ENCODE measurements at regions not wholly inside any gene's neighbourhood (a gene's known extent, or its start where the extent isn't known, plus 50 kb on each side); places are given as distances from the start of the nearest gene placed in this dataset.
"Not testable (repeated sequence)": the region's sequence is repeated elsewhere in the genome, so short reads cannot be mapped to it uniquely, and the experiment has no call there.

DNA sequence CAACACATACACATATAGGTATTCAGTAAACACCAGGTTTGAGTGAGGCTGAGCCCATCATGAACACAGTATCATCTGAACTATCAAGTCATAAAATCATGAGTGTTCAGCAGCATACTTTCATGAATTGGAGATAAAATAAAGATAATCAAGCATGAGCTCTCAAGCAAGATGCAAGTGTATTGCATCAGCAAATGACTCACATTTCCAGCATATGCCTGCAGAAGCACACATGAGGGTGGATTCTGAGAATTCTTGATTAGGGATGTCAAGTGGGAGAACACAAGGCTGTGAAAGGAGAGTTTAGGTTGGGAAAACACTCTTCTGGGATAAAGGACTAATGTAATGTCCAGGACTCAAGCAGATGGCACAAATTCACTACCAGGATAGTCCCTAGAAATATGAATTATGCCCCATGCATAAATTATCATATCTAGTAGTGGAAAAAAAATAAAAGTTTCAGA, 299.2 kb downstream of the SRGAP2C start:
- Histone ChIP-seq H3K36me3 (no peaks in the 10 kb centered on the region), H3K27me3 (replicated peaks) (no peaks in the 10 kb centered on the region), H3K4me3 (no peak overlapping the region), H3K9me3 (replicated peaks) (no peaks in the 10 kb centered on the region), H3K4me1 (replicated peaks) (no peaks in the 10 kb centered on the region), H3K27ac (no peak overlapping the region)
- no peak for DNase-seq (ENCODE audit: low read depth in 1 of 2, low spot score in 2 of 2)

DNA sequence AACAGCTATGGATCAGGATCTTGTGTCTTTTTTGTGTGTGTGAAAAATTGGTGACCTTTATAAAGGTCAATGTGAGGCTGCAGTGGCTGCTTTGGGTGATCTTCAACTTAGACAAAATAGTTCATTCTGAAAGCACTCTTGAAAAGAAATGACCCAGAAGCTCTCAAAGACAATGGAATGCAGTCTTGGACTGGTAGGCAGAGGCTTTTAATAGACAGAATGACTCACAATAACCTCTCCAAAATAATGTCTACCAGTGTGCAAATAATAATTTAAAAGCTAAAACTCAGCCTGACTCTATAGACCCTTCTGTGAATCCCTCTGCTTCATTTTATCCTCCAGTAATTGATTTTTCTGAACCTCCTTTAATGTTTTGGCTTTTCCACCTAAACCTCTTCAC, 310.0 kb downstream of the SRGAP2C start:
- not testable (repeated sequence) for H3K4me3 ChIP-seq; DNase-seq (ENCODE audit: low read depth in 1 of 2, low spot score in 2 of 2); H3K27me3 ChIP-seq (replicated peaks)

DNA sequence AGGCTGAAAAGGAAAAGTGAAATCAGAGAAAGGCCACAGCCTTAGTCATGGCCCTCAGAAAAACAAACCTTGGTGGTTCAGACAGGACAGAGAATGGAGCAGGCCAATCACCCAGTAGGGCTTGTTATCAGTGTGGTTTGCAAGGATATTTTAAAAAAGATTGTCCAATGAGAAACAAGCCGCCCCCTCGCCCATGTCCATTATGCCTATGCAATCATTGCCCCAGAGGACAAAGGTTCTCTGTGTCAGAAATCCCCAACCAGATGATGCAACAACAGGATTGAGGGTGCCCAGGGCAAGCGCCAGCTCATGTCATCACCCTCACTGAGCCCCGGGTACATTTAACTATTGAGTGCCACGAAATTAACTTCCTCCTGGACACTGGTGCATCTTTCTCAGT, 326.7 kb downstream of the SRGAP2C start:
- H3K4me1 ChIP-seq (replicated peaks); H3K27ac ChIP-seq; H3K4me3 ChIP-seq; H3K9me3 ChIP-seq (replicated peaks); DNase-seq (ENCODE audit: low read depth in 1 of 2, low spot score in 2 of 2); H3K36me3 ChIP-seq; H3K27me3 ChIP-seq (replicated peaks): not testable (repeated sequence)

More for the DNA sequence above, 310.0 kb downstream of the SRGAP2C start:
- H3K36me3 ChIP-seq; H3K4me1 ChIP-seq (replicated peaks); H3K27ac ChIP-seq; H3K9me3 ChIP-seq (replicated peaks): not testable (repeated sequence)

DNA sequence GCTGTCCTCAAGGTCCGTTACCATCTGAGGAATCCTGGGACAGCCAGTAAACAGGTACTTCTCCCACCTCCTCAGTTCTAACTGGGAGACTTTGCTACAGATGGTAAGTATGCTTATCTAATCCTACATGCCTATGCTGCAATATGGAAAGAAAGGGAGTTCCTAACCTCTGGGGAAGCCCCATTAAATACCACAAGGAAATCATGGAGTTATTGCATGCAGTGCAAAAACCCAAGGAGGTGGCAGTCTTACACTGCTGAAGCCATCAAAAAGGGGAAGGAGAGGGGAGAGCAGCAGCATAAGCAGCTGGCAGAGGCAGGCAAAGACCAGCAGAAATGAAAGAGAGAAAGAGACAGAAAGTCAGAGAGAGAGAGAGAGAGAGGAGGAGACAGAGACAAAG, 327.1 kb downstream of the SRGAP2C start:
- not testable (repeated sequence) for H3K9me3 ChIP-seq (replicated peaks); H3K27me3 ChIP-seq (replicated peaks); H3K4me3 ChIP-seq; H3K36me3 ChIP-seq; H3K4me1 ChIP-seq (replicated peaks); DNase-seq (ENCODE audit: low read depth in 1 of 2, low spot score in 2 of 2); H3K27ac ChIP-seq

DNA sequence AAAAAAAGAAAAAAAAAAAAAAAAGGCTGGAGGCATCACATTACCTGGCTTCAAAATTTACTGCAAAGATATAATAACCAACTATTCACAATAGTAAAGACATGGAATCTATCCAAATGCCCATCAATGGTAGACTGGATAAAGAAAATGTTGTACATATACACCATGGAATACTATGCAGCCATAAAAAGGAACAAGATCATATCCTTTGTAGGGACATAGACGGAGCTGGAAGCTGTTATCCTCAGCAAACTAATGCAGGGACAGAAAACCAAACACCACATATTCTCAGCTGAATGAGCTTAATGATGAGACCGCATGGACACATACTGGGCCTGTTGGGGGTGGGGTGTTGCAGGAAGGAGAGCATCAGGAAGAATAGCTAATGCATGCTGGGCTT, 330.5 kb downstream of the SRGAP2C start:
- Histone ChIP-seq H3K4me3 (no peak overlapping the region), H3K9me3 (replicated peaks) (no peaks in the 10 kb centered on the region), H3K27ac (no peak overlapping the region), H3K36me3 (no peaks in the 10 kb centered on the region), H3K27me3 (replicated peaks) (peaks cover 16% of the 10 kb centered on the region), H3K4me1 (replicated peaks) (no peaks in the 10 kb centered on the region)
- no peak for DNase-seq (ENCODE audit: low read depth in 1 of 2, low spot score in 2 of 2)

DNA sequence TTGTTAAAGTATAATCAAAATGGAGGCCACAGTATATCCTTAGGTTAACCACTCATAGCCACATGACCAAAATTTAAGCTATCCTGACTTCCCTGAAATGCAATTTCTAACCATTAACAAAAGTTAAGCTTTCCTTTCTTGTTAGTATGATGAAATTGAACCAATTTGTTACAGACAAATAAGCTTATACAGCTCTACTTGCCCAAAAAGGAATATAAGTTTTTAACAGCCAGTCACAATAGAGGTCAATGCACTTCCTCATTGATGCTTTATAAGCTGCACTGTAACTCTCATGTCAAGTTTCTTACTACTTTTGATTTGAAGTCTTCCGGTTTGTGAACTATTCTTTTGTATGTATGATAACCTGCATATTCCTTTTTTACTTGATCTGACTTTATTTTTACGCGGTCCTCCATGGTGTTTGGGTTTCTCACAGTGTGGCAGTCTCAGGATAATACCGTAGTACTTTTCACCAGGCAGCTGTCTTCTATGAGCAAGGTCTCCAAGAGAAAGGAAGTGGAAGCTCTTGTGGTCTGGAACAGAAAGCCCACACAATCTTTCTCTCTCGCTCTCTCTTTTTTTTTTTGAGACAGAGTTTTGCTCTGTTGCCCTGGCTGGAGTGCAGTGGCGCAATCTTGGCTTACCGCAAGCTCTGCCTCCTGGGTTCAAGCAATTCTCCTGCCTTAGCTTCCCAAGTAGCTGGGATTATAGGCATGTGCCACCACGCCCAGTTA, 331.6 kb downstream of the SRGAP2C start:
- no peak for DNase-seq (ENCODE audit: low read depth in 1 of 2, low spot score in 2 of 2)
- Histone ChIP-seq H3K36me3 (no peaks in the 10 kb centered on the region), H3K4me3 (no peak overlapping the region), H3K27me3 (replicated peaks) (peaks cover 16% of the 10 kb centered on the region), H3K27ac (no peak overlapping the region), H3K9me3 (replicated peaks) (no peaks in the 10 kb centered on the region), H3K4me1 (replicated peaks) (no peaks in the 10 kb centered on the region)

DNA sequence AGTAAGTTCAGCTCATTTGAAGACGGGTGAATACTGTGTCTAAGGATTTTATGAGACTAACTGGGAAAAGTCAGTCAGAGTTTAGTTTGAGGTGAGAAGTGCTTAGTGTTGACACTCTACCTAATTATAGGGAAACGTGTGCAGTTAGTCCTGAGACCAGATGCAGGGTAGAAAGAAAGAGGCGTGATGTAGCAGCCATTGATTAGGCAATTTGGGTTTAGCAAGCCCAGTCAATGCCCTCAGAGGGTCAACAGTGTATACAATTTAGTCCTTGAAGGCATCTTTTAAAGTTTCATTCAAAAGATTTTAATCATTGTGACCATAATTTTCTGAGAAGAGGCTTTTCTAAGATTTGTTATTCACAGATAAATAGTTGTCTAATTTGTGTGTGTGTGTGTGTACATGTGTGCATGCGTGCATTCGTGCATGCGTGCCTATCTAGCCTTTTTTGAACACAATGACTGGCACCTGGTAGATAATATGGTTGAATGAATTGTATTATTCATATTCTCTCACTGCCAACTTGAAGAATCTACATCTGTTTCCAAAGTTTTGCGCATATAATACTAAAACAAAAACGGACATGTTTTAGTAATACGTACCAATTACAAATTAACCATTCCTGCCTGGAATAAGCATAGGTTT, 332.9 kb downstream of the SRGAP2C start:
- no peak for DNase-seq (ENCODE audit: low read depth in 1 of 2, low spot score in 2 of 2)
- no peak overlapping the region for H3K4me3 ChIP-seq
- H3K27me3 ChIP-seq (replicated peaks): peaks cover 16% of the 10 kb centered on the region
- no peaks in the 10 kb centered on the region for H3K4me1 ChIP-seq (replicated peaks)
- H3K36me3 ChIP-seq: no peaks in the 10 kb centered on the region
- H3K9me3 ChIP-seq (replicated peaks): no peaks in the 10 kb centered on the region
- no peak overlapping the region for H3K27ac ChIP-seq

DNA sequence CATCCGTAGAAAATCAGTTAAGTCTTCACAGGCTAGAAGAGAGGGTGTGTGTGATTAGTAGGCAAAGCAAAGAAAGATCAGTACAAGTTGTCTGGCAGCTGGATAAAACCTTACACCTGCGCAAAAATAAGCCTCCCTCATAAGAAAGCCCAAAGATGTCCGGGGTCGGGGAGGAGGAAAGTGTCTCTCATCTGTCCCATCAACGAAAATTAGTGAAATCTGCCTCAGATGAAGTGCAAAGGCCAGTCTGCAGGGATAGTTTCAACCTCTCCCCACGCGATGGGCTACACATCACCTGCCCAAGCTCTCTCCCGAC, 333.9 kb downstream of the SRGAP2C start:
- H3K4me3 ChIP-seq: no peak overlapping the region

DNA sequence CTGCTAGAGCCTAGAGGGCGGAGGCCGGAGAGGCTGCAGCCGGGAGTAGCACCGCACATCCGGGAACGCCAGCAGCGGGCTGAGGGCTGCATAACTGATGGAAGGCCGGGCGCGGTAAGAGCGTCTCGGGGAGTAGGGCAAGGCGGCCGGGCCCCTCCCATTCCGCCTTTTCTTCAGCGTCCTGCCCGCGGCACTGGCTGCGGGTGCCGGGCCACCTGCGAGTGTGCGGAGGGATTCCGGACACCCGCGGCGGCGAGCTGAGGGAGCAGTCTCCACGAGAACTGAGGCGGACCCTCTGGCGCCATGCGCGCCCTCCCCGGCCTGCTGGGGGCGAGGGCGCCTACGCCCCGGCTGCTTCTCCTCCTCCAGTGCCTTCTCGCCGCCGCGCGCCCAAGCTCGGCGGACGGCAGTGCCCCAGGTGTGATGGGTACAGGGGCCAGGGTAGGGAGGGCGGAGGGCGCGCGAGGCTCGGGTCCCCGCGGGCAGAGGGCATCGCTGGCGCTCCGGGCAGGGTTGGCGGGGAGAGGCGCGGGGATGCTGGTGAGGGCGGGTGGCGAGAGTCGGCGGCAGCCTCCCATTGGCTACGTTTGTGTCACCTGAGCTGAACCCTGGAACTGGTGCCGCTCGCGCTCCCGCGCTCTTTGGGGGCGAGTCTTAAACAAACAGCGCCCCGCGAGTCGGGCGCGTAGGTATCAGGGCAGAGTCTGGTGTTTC, 334.4 kb downstream of the SRGAP2C start:
- H3K9me3 ChIP-seq (replicated peaks): no peaks in the 10 kb centered on the region
- no peak for DNase-seq (ENCODE audit: low read depth in 1 of 2, low spot score in 2 of 2)
- H3K27me3 ChIP-seq (replicated peaks): peaks cover 16% of the 10 kb centered on the region
- H3K27ac ChIP-seq: no peak overlapping the region
- H3K4me3 ChIP-seq: no peak overlapping the region
- no peaks in the 10 kb centered on the region for H3K4me1 ChIP-seq (replicated peaks)
- H3K36me3 ChIP-seq: no peaks in the 10 kb centered on the region

More for the DNA sequence above, 333.9 kb downstream of the SRGAP2C start:
- DNase-seq (ENCODE audit: low read depth in 1 of 2, low spot score in 2 of 2): no peak
- no peak overlapping the region for H3K27ac ChIP-seq
- peaks cover 16% of the 10 kb centered on the region for H3K27me3 ChIP-seq (replicated peaks)
- H3K9me3 ChIP-seq (replicated peaks): no peaks in the 10 kb centered on the region
- H3K36me3 ChIP-seq: no peaks in the 10 kb centered on the region
- H3K4me1 ChIP-seq (replicated peaks): no peaks in the 10 kb centered on the region

DNA sequence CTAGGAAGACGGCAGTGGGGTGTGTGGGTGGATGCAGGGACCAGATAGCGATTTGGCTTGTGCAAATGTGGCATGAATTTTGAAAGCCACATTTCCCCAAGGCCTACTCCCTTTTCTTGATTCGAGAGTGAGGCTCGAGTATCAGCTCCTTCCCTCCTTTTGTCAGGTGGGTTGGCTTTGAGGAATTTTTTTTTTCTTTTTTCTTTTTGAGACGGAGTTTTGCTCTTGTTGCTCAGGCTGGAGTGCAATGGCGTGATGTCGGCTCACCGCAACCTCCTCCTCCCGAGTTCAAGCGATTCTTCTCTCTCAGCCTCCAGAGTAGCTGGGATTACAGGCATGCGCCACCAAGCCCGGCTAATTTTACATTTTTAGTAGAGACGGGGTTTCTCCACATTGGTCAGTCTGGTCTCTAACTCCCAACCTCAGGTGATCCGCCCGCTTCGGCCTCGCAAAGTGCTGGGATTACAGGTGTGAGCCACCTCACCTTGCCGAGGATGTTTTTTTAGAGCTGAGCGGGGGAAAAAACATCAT, 335.0 kb downstream of the SRGAP2C start:
- H3K36me3 ChIP-seq; H3K27ac ChIP-seq; DNase-seq (ENCODE audit: low read depth in 1 of 2, low spot score in 2 of 2); H3K4me1 ChIP-seq (replicated peaks); H3K4me3 ChIP-seq; H3K9me3 ChIP-seq (replicated peaks): not testable (repeated sequence)
- H3K27me3 ChIP-seq (replicated peaks): peaks cover 16% of the 10 kb centered on the region

DNA sequence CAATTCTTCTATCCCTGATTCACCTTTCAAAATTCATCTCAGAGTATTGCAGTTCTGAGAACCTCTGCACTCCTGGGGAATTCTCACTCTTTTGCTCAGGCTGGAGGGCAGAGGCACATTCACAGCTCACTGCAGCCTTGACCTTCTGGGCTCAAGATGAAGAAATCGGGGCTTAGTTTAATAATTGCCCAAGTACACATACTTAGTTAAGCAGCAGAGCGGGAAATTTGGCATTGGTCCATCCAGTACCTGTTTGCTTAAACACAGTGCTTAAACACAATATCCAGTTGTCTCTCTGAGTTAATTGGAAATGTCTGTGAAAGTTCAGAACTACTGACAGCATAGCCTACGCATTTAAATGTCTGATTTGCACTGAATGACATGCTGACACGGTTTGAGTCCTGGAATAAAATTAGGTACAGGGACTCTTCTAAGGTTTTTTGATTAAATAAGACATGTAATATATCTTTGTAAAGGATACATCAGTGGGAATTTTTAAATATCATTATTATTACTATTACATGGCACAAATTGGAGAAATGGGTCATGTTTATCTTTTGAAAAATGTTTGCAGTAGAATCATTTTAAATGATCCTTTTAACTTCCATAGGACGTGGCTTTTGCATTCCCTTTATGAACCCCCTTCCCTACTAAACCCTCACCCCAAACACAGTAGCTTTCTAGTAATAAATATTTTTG, 337.4 kb downstream of the SRGAP2C start:
- no peaks in the 10 kb centered on the region for H3K4me1 ChIP-seq (replicated peaks)
- H3K4me3 ChIP-seq: no peak overlapping the region
- no peak overlapping the region for H3K27ac ChIP-seq
- no peak for DNase-seq (ENCODE audit: low read depth in 1 of 2, low spot score in 2 of 2)
- peaks cover 16% of the 10 kb centered on the region for H3K27me3 ChIP-seq (replicated peaks)
- H3K36me3 ChIP-seq: no peaks in the 10 kb centered on the region
- no peaks in the 10 kb centered on the region for H3K9me3 ChIP-seq (replicated peaks)

DNA sequence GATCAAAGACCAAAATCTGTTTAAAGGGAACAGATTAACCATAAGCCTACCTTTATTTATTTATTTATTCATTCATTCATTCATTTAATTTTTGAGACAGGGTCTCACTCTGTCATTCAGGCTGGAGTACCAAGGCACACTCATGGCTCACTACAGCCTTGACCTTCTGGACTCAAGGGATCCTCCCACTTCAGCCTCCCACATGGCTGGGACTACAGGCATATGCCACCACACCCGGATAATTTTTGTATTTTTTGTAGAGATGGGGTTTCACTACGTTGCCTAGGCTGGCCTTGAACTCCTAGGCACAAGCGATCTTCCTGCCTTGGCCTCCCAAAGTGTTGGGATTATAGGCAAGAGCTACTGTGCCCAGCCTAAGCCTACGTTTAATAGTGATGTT, 338.3 kb downstream of the SRGAP2C start:
- not testable (repeated sequence) for DNase-seq (ENCODE audit: low read depth in 1 of 2, low spot score in 2 of 2); H3K4me1 ChIP-seq (replicated peaks); H3K4me3 ChIP-seq; H3K9me3 ChIP-seq (replicated peaks); H3K27ac ChIP-seq; H3K36me3 ChIP-seq
- H3K27me3 ChIP-seq (replicated peaks): peaks cover 10% of the 10 kb centered on the region

DNA sequence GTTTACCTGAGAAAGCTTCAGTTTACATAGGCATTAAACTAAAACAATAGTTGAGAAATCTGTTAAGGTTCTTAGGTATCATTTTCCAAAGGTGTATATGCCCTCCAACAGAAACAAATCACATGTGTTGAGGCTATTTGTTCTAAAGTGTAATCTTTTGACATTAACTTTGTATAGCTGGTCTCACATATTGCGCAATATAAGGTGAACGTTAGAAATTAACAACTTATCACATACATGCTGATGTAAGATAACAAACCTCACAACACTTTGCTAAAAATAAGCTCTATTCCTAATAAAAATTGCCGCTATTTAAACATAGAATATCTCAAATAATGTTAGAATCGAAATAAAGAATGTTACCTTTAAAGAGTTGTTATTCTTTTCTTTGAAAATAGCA, 340.6 kb downstream of the SRGAP2C start:
- no peaks in the 10 kb centered on the region for H3K36me3 ChIP-seq
- H3K27ac ChIP-seq: no peak overlapping the region
- no peaks in the 10 kb centered on the region for H3K9me3 ChIP-seq (replicated peaks)
- DNase-seq (ENCODE audit: low read depth in 1 of 2, low spot score in 2 of 2): no peak
- no peaks in the 10 kb centered on the region for H3K4me1 ChIP-seq (replicated peaks)
- no peak overlapping the region for H3K4me3 ChIP-seq
- no peaks in the 10 kb centered on the region for H3K27me3 ChIP-seq (replicated peaks)

DNA sequence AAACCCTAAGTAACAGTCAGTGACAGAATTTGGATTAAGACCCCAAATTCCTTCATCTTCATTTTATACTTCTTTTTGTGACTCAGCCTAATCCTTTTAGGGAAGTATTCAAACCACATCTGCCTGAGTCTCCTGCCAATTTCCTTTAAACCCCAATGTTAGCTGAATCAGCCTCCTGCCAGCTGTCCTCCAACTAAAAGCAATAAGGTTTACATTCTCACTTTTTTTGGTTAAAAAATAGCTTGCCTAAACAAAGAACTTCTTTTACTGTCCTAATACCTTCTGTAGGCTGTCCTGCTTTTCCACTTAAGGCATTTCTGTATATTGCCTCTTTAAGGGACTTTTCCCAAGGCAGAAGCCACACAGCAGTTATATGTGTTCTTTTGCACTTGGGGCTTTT, 344.2 kb downstream of the SRGAP2C start:
- H3K36me3 ChIP-seq; H3K27me3 ChIP-seq (replicated peaks); H3K27ac ChIP-seq; H3K9me3 ChIP-seq (replicated peaks); H3K4me3 ChIP-seq; H3K4me1 ChIP-seq (replicated peaks); DNase-seq (ENCODE audit: low read depth in 1 of 2, low spot score in 2 of 2): not testable (repeated sequence)
